ENCODE measurements at regions not wholly inside any gene's neighbourhood (a gene's known extent, or its start where the extent isn't known, plus 50 kb on each side); places are given as distances from the start of the nearest gene placed in this dataset.

DNA sequence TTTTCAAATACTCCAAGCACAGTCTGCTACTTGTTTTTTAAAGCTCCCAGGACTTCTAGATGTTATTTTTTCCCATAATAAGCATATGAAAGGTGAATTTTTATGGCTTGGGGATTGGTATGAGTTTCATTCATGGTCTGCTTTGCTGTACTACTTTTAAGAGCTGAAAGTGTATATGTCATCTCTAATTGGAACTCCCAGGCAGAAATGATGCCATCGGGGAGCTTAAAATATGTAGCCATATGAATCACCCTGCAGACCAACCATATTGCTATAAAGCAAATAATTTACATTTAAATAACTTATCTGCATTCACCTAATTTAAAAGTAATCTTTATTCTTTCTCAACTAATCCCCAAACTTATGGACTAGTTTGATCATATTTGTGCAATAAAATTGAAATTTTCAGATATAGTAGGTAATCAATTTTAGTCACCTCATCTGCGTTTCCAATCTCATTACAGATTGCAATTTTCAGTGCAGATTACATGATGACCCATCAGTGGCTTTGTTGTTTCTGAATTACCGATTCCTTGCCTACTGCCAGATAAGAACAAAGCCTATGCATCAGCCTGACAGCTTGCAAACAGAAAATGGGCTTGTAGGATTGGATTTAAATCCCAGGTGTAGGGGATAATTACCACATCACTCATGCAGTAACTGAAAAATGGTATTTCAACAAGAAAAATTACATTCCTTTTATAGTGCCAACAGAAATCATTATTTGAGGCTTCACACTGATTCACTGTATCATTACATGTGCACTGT, 689.4 kb downstream of the NOVA1 start:
- ATAC-seq (no peak), FAIRE-seq (no peak), DNase-seq (ENCODE audit: low read depth in 1 of 2, low spot score in 1 of 2) (no peak)
- 5% methylated on average over 3 of the region's 3 CpGs for WGBS (ENCODE audit: missing lambda C conversion rate)
- CTCF ChIA-PET = interaction anchor here (0.7 kb wide), 1 partner anchor 716 kb away, joined by 3 read pairs; no protein-coding TSS in a partner anchor
- H3K4me1 ChIP-seq = no peaks in the 10 kb centered on the region
- no peaks in the 10 kb centered on the region for H3K9me3 ChIP-seq
- POLR2A ChIA-PET = no interaction called here
- TF ChIP-seq POLR2AphosphoS2 (conservative IDR thresholded peaks at IDR 0.05; ENCODE audit: low read length) (no peak), GATA3 (IDR thresholded peaks at IDR 0.05; ENCODE audit: borderline replicate concordance) (no peak), NR3C1 (IDR thresholded peaks at IDR 0.05) (no peak)
- H3K4me2 ChIP-seq = no peak overlapping the region
- no peak overlapping the region for H3K27ac ChIP-seq
- no peak overlapping the region for H3K4me3 ChIP-seq

DNA sequence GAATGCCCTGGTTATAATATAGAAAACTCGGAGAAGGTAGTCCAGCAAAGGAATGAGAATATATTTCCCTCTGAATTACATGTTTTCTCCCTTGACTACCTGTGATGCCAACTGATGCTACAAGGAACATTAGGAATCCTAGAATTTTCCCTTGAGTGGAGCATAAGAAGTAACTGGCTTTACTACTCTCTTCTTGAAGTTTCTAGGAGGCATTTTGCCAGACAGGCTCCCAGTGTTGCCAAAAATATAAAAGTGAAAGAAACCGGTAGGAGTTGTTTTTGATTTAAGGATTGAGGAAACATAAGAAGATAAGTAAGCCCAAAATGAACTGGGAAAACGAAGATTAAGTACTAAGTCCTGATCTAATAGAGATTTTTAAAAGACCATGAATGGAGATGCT, 693.4 kb downstream of the NOVA1 start:
- Histone ChIP-seq H3K27ac (no peak overlapping the region), H3K9me3 (no peaks in the 10 kb centered on the region), H3K4me3 (no peak overlapping the region), H3K4me1 (no peaks in the 10 kb centered on the region), H3K4me2 (no peak overlapping the region)
- no peak for TF ChIP-seq MYC (IDR thresholded peaks at IDR 0.05; ENCODE audit: borderline replicate concordance, low read length)
- TF ChIP-seq HOXB5 (CRISPR knock-in tag; IDR thresholded peaks at IDR 0.05) = no peak
- 4% methylated on average over 3 of the region's 3 CpGs for WGBS (ENCODE audit: missing lambda C conversion rate)
- POLR2A ChIA-PET = no interaction called here
- DNase-seq (ENCODE audit: low read depth in 1 of 2, low spot score in 1 of 2) (no peak), FAIRE-seq (no peak), ATAC-seq (no peak)
- CTCF ChIA-PET = no interaction called here

DNA sequence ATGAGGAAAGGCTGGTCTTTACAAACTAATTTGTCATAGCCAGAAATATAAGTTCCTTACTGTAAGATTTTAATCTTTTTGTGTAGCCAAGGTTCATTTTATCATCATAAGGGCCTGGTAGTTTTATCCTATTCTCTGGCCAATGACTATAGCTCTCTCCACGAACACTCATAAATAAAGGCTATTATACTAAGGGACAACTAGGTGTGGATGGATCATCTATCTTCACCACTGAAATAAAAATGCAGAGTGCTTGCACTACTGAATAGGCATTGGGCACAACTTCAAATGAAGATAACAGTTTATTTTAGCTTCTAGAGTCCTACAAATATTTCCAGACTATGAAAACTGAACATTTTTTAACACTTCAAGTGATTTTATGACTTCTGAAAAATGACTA, 698.6 kb downstream of the NOVA1 start:
- ChIA-PET CTCF (no interaction called here), POLR2A (no interaction called here)
- no peak for ATAC-seq
- FAIRE-seq = no peak
- H3K4me2 ChIP-seq = no peak overlapping the region
- H3K27ac ChIP-seq = no peak overlapping the region
- H3K9me3 ChIP-seq = no peaks in the 10 kb centered on the region
- no peaks in the 10 kb centered on the region for H3K4me1 ChIP-seq
- H3K4me3 ChIP-seq = no peak overlapping the region
- no peak for DNase-seq (ENCODE audit: low read depth in 1 of 2, low spot score in 1 of 2)
- 4% methylated on average over 1 of the region's 1 CpG for WGBS (ENCODE audit: missing lambda C conversion rate)
- no peak for TF ChIP-seq CBX2 (IDR thresholded peaks at IDR 0.05; ENCODE audit: borderline replicate concordance, low read depth)
- TF ChIP-seq TFCP2L1 (CRISPR knock-in tag; IDR thresholded peaks at IDR 0.05) = no peak
- no peak for TF ChIP-seq ZSCAN20 (CRISPR knock-in tag; IDR thresholded peaks at IDR 0.05)
- no peak for TF ChIP-seq GATA3 (IDR thresholded peaks at IDR 0.05; ENCODE audit: borderline replicate concordance)
- no peak for TF ChIP-seq JUN (IDR thresholded peaks at IDR 0.05)
- no peak for TF ChIP-seq POLR2AphosphoS2 (conservative IDR thresholded peaks at IDR 0.05; ENCODE audit: low read length)
- TF ChIP-seq RNF2 (IDR thresholded peaks at IDR 0.05; ENCODE audit: borderline replicate concordance, low read depth) = no peak
- no peak for TF ChIP-seq MAFK (IDR thresholded peaks at IDR 0.05; ENCODE audit: partially characterized antibody)
- TF ChIP-seq, protein P1, sequence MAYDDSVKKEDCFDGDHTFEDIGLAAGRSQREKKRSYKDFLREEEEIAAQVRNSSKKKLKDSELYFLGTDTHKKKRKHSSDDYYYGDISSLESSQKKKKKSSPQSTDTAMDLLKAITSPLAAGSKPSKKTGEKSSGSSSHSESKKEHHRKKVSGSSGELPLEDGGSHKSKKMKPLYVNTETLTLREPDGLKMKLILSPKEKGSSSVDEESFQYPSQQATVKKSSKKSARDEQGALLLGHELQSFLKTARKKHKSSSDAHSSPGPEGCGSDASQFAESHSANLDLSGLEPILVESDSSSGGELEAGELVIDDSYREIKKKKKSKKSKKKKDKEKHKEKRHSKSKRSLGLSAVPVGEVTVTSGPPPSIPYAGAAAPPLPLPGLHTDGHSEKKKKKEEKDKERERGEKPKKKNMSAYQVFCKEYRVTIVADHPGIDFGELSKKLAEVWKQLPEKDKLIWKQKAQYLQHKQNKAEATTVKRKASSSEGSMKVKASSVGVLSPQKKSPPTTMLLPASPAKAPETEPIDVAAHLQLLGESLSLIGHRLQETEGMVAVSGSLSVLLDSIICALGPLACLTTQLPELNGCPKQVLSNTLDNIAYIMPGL (CRISPR knock-in tag; IDR thresholded peaks at IDR 0.05; ENCODE audit: borderline replicate concordance) = no peak
- TF ChIP-seq SREBF2 (IDR thresholded peaks at IDR 0.05) = no peak
- TF ChIP-seq ZC3H11A (IDR thresholded peaks at IDR 0.05) = no peak
- no peak for TF ChIP-seq ESRRA (IDR thresholded peaks at IDR 0.05; ENCODE audit: borderline replicate concordance, low read length)
- no peak for TF ChIP-seq EHMT2 (IDR thresholded peaks at IDR 0.05; ENCODE audit: low read depth)
- TF ChIP-seq EP300 (IDR thresholded peaks at IDR 0.05) = no peak
- no peak for TF ChIP-seq BCL3 (IDR thresholded peaks at IDR 0.05)
- no peak for TF ChIP-seq NPAS2 (CRISPR knock-in tag; IDR thresholded peaks at IDR 0.05; ENCODE audit: borderline replicate concordance)
- TF ChIP-seq HDAC2 (IDR thresholded peaks at IDR 0.05) = no peak
- TF ChIP-seq NFE2L2 (conservative IDR thresholded peaks at IDR 0.05; ENCODE audit: low read length) = no peak

All from A549 (cell line).